Liver (tissue), 3 donors: ENCODE measurements at regions not wholly inside any gene's neighbourhood (a gene's known extent, or its start where the extent isn't known, plus 50 kb on each side); places are given as distances from the start of the nearest gene placed in this dataset.

Source experiments
- YY1 ChIP-seq: IDR thresholded peaks from 2 replicates; pipeline ENCODE4 v1.6.1; 2016; ENCODE audit warnings: antibody characterized with exemption, mild to moderate bottlenecking
- ZBTB33 ChIP-seq: IDR thresholded peaks from 2 replicates; pipeline ENCODE4 v1.6.1; 2016; ENCODE audit warnings: antibody characterized with exemption
- TF ChIP-seq, protein P1 (sequence below): IDR thresholded peaks from 2 replicates; pipeline ENCODE4 v1.6.1; 2016; ENCODE audit warnings: antibody characterized with exemption
- TF ChIP-seq, protein P2 (sequence below): fragments of 150-350 bp; IDR thresholded peaks from 2 replicates; pipeline ENCODE4 v1.5.1; 2017; ENCODE audit warnings: improper control_type of control experiment, low read depth, low read length; ENCODE audit not compliant: missing input control
- donor health status: healthy.
- donor health status: healthy.

DNA sequence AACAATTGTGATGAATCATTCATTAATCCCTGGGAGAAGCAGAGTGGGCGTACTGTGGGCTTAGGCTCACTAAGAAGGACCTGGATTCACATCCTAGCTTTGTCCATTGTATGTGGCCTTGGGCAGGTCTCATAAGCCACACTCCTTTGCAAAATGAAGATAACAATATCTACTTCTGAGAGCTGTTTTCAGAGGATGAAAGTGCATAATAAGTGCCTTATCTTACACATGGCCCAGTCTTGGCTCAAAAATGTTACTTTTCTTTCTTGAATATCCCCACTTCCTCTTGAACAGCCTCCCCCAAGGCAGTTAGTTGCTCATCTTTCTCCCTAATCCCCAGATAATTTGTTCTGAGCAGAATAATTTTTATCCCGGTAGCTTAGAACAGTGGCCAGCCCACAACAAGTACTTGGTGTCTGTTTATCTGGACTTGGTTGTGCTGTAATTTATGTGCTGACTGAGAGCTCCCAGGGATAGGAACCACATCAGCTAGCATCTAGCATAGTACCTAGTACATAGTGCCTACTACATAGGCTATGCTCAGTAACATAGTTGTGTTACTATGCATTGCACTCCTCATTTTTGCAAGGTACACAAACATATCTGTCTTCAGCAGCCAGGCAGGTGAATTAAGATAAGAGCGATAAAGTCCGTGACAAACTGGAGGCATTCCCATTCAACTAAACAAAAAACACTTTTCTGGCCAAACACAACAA is 61.7 kb upstream of the NUDT4 start:
- TF ChIP-seq, protein P1, sequence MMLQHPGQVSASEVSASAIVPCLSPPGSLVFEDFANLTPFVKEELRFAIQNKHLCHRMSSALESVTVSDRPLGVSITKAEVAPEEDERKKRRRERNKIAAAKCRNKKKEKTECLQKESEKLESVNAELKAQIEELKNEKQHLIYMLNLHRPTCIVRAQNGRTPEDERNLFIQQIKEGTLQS = no peak
- TF ChIP-seq YY1 (no peak), ZBTB33 (no peak)
- TF ChIP-seq, protein P2, sequence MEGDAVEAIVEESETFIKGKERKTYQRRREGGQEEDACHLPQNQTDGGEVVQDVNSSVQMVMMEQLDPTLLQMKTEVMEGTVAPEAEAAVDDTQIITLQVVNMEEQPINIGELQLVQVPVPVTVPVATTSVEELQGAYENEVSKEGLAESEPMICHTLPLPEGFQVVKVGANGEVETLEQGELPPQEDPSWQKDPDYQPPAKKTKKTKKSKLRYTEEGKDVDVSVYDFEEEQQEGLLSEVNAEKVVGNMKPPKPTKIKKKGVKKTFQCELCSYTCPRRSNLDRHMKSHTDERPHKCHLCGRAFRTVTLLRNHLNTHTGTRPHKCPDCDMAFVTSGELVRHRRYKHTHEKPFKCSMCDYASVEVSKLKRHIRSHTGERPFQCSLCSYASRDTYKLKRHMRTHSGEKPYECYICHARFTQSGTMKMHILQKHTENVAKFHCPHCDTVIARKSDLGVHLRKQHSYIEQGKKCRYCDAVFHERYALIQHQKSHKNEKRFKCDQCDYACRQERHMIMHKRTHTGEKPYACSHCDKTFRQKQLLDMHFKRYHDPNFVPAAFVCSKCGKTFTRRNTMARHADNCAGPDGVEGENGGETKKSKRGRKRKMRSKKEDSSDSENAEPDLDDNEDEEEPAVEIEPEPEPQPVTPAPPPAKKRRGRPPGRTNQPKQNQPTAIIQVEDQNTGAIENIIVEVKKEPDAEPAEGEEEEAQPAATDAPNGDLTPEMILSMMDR = no peak
